Keratinocyte (primary cell): ENCODE measurements at regions not wholly inside any gene's neighbourhood (a gene's known extent, or its start where the extent isn't known, plus 50 kb on each side); places are given as distances from the start of the nearest gene placed in this dataset.
A peak's percentile ranks its signal among the peaks of the same experiment; 100 is the strongest.

Source experiments
- DNase-seq: peaks from one replicate; pipeline ENCODE4 v3.0.0-alpha.2; 2011; ENCODE audit warnings: low read depth, missing footprints, low spot score
- FAIRE-seq: peaks from 2 replicates; lab custom pipeline; 2011; peaks lifted over from hg19 to GRCh38; lab: Jason Lieb, UNC
- H2AFZ ChIP-seq: 2 replicates; pipeline ENCODE4 v1.6.0; 2012; ENCODE audit warnings: low read length, control low read depth, inconsistent platforms; ENCODE audit not compliant: control insufficient read depth
- H3K27ac ChIP-seq: 2 replicates; pipeline ENCODE4 v1.5.1; 2011; ENCODE audit warnings: low read length; ENCODE audit not compliant: control insufficient read depth, insufficient read depth
- H3K27me3 ChIP-seq: 3 replicates; pipeline ENCODE4 v1.6.0; 2011; ENCODE audit warnings: low read length; ENCODE audit not compliant: control insufficient read depth, insufficient read depth; ENCODE audit errors: extremely low read depth
- H3K36me3 ChIP-seq, 2 experiments: 2 replicates in 1 of 2; 3 replicates in 1 of 2; pipeline ENCODE4 v1.5.1; 2011; ENCODE audit warnings: low read length in 2 of 2, mild to moderate bottlenecking in 1 of 2; ENCODE audit not compliant: control insufficient read depth in 2 of 2, insufficient read depth in 2 of 2; ENCODE audit errors: extremely low read depth in 1 of 2
- H3K4me1 ChIP-seq: 3 replicates; pipeline ENCODE4 v1.5.1; 2011; ENCODE audit warnings: low read length; ENCODE audit not compliant: control insufficient read depth, insufficient read depth; ENCODE audit errors: extremely low read depth
- H3K4me2 ChIP-seq: 3 replicates; pipeline ENCODE4 v1.6.0; 2011; ENCODE audit warnings: low read depth, low read length; ENCODE audit not compliant: control insufficient read depth, insufficient read depth; ENCODE audit errors: extremely low read depth
- H3K4me3 ChIP-seq, 3 experiments: fragments of 200-600 bp in 1 of 3; sonication (generic) in 1 of 3; 2 replicates in 2 of 3; 3 replicates in 1 of 3; pipeline ENCODE4 v1.5.1; 2011 to 2016; ENCODE audit warnings: low read length in 3 of 3, mild to moderate bottlenecking in 3 of 3, control low read depth in 2 of 3, inconsistent platforms in 1 of 3, low read depth in 1 of 3, mixed read lengths in 1 of 3, mixed run types in 1 of 3, moderate library complexity in 1 of 3; ENCODE audit not compliant: control insufficient read depth in 2 of 3, insufficient read depth in 2 of 3; ENCODE audit errors: extremely low read depth in 1 of 3
- H3K79me2 ChIP-seq: 2 replicates; pipeline ENCODE4 v1.6.0; 2012; ENCODE audit warnings: low read length; ENCODE audit not compliant: control insufficient read depth, insufficient read depth
- H3K9ac ChIP-seq: 3 replicates; pipeline ENCODE4 v1.6.0; 2011; ENCODE audit warnings: low read length; ENCODE audit not compliant: control insufficient read depth, insufficient read depth; ENCODE audit errors: extremely low read depth
- H3K9me1 ChIP-seq: 3 replicates; pipeline ENCODE4 v1.6.0; 2011; ENCODE audit warnings: low read length; ENCODE audit not compliant: control insufficient read depth, insufficient read depth; ENCODE audit errors: extremely low read depth
- H3K9me3 ChIP-seq: 2 replicates; pipeline ENCODE4 v1.5.1; 2012; ENCODE audit warnings: low read depth, low read length; ENCODE audit not compliant: control insufficient read depth
- H4K20me1 ChIP-seq: 3 replicates; pipeline ENCODE4 v1.6.0; 2011; ENCODE audit warnings: low read length; ENCODE audit not compliant: control insufficient read depth, insufficient read depth; ENCODE audit errors: extremely low read depth
- EZH2 ChIP-seq: IDR thresholded peaks from one replicate; pipeline ENCODE4 v1.6.1; 2012; ENCODE audit warnings: inconsistent platforms, mild to moderate bottlenecking, low read length, moderate library complexity
- dilution Hi-C: fragments of 300-500 bp; cut with MboI; formaldehyde crosslinking; loops from one replicate; pipeline ENCODE4 v1.7.0; 2020; ENCODE audit warnings: low sequenced_read_pairs; ENCODE audit not compliant: extremely low pct_ligation_motif_present
- TF ChIP-seq, protein P1 (sequence below), 3 experiments: IDR thresholded peaks in 1 of 3; conservative IDR thresholded peaks in 1 of 3; optimal IDR thresholded peaks in 1 of 3; 2 replicates in 2 of 3; 3 replicates in 1 of 3; pipeline versions ENCODE3 to v1.5.1; 2011; ENCODE audit warnings: low read length in 3 of 3, mild to moderate bottlenecking in 3 of 3, moderate library complexity in 2 of 3, control low read depth in 1 of 3, inconsistent platforms in 1 of 3; ENCODE audit not compliant: insufficient read depth in 2 of 3; ENCODE audit errors: extremely low read depth in 1 of 3

DNA sequence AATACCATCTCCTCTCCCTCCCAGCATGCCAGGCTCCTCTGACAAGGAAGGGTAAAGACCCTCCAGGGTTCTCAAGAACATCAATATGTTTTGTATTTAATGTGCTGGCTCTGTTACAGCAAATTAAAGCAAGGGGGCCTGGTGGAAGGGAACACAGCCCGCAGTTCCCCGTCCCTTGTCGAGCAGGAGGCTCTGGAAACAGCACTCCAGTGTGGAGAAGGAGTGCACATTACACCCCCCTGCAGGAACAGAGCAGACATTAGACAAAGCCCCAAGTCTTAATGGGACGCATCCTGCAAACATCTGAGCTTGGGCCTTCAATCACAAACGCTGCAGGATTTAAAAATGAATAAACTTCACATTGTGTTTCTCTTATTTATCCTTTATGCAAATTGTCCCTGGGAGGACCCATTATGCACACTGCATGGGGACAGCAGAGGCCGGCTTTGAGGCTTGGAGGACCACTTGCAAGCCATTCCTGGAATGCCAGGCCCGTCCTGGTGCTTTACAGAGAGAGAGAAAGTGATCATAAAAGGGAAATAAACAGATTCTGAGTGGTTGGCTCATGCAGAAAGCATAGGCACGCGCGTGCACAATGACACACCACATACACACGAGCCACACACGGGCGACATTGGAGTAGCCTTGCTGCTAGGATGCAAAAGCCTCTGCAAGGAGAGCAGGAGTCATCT lies 328.7 kb downstream of the SMAD2 start:
- H3K79me2 ChIP-seq = no peaks in the 10 kb centered on the region
- dilution Hi-C loops = no loop called here
- no peaks in the 10 kb centered on the region for H4K20me1 ChIP-seq
- H3K9me3 ChIP-seq = no peaks in the 10 kb centered on the region
- no peaks in the 10 kb centered on the region for H3K9me1 ChIP-seq
- FAIRE-seq (no peak), DNase-seq (no peak)
- no peak overlapping the region for H3K4me2 ChIP-seq
- no peak overlapping the region for H3K27ac ChIP-seq
- TF ChIP-seq EZH2 = no peak
- TF ChIP-seq, protein P1, sequence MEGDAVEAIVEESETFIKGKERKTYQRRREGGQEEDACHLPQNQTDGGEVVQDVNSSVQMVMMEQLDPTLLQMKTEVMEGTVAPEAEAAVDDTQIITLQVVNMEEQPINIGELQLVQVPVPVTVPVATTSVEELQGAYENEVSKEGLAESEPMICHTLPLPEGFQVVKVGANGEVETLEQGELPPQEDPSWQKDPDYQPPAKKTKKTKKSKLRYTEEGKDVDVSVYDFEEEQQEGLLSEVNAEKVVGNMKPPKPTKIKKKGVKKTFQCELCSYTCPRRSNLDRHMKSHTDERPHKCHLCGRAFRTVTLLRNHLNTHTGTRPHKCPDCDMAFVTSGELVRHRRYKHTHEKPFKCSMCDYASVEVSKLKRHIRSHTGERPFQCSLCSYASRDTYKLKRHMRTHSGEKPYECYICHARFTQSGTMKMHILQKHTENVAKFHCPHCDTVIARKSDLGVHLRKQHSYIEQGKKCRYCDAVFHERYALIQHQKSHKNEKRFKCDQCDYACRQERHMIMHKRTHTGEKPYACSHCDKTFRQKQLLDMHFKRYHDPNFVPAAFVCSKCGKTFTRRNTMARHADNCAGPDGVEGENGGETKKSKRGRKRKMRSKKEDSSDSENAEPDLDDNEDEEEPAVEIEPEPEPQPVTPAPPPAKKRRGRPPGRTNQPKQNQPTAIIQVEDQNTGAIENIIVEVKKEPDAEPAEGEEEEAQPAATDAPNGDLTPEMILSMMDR (optimal IDR thresholded peaks at IDR 0.05 in 1 of 3, IDR thresholded peaks at IDR 0.05 in 1 of 3, conservative IDR thresholded peaks at IDR 0.05 in 1 of 3; ENCODE audit: extremely low read depth in 1 of 3, insufficient read depth in 2 of 3, low read length in 3 of 3) = no peak
- no peak overlapping the region for H3K4me3 ChIP-seq
- H3K4me1 ChIP-seq = no peaks in the 10 kb centered on the region
- no peaks in the 10 kb centered on the region for H3K27me3 ChIP-seq
- no peak overlapping the region for H3K9ac ChIP-seq
- H3K36me3 ChIP-seq = no peaks in the 10 kb centered on the region
- no peak overlapping the region for H2AFZ ChIP-seq

- no peaks in the 10 kb centered on the region for H3K36me3 ChIP-seq
- dilution Hi-C loops = no loop called here
- no peaks in the 10 kb centered on the region for H3K9me3 ChIP-seq
- DNase-seq (no peak), FAIRE-seq (no peak)
- no peak overlapping the region for H3K9ac ChIP-seq
- H3K79me2 ChIP-seq = no peaks in the 10 kb centered on the region
- H3K4me2 ChIP-seq = no peak overlapping the region
- TF ChIP-seq EZH2 = no peak
- TF ChIP-seq, protein P1 (optimal IDR thresholded peaks at IDR 0.05 in 1 of 3, IDR thresholded peaks at IDR 0.05 in 1 of 3, conservative IDR thresholded peaks at IDR 0.05 in 1 of 3; ENCODE audit: extremely low read depth in 1 of 3, insufficient read depth in 2 of 3, low read length in 3 of 3) = peak in 2 of 3 experiments; percentile 15 to 40
- no peak overlapping the region for H3K4me3 ChIP-seq
- H2AFZ ChIP-seq = no peak overlapping the region
- H3K27ac ChIP-seq = no peak overlapping the region
- no peaks in the 10 kb centered on the region for H3K9me1 ChIP-seq
- H3K4me1 ChIP-seq = no peaks in the 10 kb centered on the region
- no peaks in the 10 kb centered on the region for H4K20me1 ChIP-seq
- peaks cover 7% of the 10 kb centered on the region for H3K27me3 ChIP-seq
Observed at GRCh38 chr18:47595831-47596501, 334.5 kb downstream of the SMAD2 start.
